ENCODE measurements at regions not wholly inside any gene's neighbourhood (a gene's known extent, or its start where the extent isn't known, plus 50 kb on each side); places are given as distances from the start of the nearest gene placed in this dataset.
A peak's percentile ranks its signal among the peaks of the same experiment; 100 is the strongest.
"Not testable (repeated sequence)": the region's sequence is repeated elsewhere in the genome, so short reads cannot be mapped to it uniquely, and the experiment has no call there.

DNA sequence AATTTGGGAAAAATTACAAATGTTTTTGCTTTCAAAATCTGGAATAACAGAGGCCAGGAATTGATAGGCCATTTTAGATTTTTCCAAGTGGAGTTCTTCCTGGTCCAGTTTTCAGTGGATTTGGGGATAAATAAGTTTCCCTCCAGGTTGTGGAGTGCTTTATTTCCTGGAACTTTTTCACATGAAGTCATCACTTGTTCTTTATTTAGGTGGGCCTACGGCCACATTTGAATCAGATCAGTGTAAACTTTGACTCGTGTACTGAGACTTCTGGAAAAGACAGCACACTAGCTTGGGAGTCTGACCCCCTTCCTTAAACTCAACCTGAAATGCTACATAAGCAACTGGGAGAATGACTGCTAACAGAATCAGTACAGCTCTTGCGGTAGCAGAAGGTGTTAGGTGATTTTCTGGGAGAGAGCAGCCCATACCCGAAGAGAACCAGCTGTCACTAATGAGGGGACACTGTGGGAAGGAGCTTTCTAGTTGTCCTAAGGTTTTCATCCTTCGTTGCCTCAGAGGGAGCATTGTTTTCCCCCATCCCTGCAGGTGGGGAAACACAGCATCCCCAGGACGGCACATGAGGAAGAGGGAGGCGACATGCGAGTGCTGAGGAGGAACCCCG, 235.2 kb upstream of the FAT1 start:
- H3K9ac ChIP-seq = no peak overlapping the region
- no peak for TF ChIP-seq Cebpa-rat (IDR thresholded peaks at IDR 0.05)
- H3K4me3 ChIP-seq = no peak overlapping the region
- H3K27ac ChIP-seq = no peak overlapping the region
- H3K4me2 ChIP-seq = no peak overlapping the region
- H4K20me1 ChIP-seq = no peaks in the 10 kb centered on the region
- no peaks in the 10 kb centered on the region for H3K4me1 ChIP-seq
- no peaks in the 10 kb centered on the region for H3K36me3 ChIP-seq
- no peaks in the 10 kb centered on the region for H3K27me3 ChIP-seq
- H3K9me3 ChIP-seq = 0 out of 2 replicates have a peak, but pooled peaks cover 4% of the 10 kb centered on the region

DNA sequence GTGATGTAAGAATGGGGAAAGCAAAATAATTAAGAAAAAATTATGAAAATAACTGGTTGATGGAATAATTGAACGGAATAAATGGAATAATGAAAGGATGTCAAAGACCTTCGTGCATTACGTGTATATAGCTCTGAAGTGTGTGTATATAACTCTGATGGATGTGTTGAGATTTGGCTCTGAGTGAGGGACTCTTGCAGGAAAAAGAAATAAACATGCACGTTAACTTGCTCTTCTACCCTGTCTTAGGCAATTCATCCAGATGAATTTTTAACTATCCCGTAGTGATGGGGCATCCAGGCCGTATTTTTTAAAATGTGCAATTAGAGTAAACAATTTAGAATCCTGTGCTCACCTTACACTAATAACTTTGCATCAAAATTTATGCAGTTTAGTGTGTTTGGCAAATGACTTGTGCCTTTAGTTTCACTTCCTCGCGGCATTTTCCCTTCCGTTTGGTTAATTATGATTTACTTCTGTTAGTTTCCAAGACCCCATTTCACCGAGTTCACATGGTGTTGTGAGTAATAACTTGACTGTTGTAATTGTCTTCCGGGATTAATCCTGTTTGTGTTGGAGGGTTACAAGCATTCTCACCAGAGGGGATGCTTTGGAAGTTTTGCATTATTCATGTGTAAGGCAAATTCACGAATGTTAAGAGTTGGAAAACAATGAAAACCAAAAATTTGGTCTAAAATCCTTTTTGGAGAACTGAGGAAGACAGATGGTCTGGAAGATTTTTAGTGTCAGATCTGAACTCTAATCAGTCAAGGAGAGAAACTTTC, 256.5 kb upstream of the FAT1 start:
- Histone ChIP-seq H3K4me3 (no peak overlapping the region), H3K36me3 (no peaks in the 10 kb centered on the region), H3K27me3 (no peaks in the 10 kb centered on the region), H3K9ac (no peak overlapping the region), H3K4me1 (no peaks in the 10 kb centered on the region), H4K20me1 (no peaks in the 10 kb centered on the region), H3K9me3 (no peaks in the 10 kb centered on the region), H3K4me2 (no peak overlapping the region), H3K27ac (no peak overlapping the region)
- TF ChIP-seq Cebpa-rat (IDR thresholded peaks at IDR 0.05) = no peak

DNA sequence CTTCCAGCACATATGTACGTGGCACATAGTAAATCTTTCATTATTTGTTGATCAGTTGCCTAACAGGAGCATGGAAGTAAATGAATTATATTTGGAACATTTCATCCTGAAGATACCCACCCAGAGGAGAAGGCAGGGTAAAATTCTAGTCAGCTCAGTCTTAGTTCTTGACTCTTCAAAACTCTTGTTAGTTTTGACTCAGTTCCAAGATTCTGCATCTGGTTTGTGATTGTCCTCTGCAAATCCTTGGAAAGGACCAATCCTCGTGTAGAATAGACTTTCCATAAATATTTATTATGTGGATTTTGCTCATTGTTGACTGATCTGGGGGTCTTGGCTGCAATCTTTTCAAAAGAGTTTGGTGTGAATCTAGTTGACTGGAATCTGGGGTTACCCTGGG, 257.5 kb upstream of the FAT1 start:
- no peak overlapping the region for H3K9ac ChIP-seq
- H3K27me3 ChIP-seq = no peaks in the 10 kb centered on the region
- no peak overlapping the region for H3K4me3 ChIP-seq
- no peaks in the 10 kb centered on the region for H3K36me3 ChIP-seq
- no peaks in the 10 kb centered on the region for H3K4me1 ChIP-seq
- TF ChIP-seq Cebpa-rat (IDR thresholded peaks at IDR 0.05) = no peak
- H4K20me1 ChIP-seq = no peaks in the 10 kb centered on the region
- H3K27ac ChIP-seq = no peak overlapping the region
- peaks cover 2% of the 10 kb centered on the region; the same call in 1 of the 2 replicates for H3K9me3 ChIP-seq
- H3K4me2 ChIP-seq = no peak overlapping the region

DNA sequence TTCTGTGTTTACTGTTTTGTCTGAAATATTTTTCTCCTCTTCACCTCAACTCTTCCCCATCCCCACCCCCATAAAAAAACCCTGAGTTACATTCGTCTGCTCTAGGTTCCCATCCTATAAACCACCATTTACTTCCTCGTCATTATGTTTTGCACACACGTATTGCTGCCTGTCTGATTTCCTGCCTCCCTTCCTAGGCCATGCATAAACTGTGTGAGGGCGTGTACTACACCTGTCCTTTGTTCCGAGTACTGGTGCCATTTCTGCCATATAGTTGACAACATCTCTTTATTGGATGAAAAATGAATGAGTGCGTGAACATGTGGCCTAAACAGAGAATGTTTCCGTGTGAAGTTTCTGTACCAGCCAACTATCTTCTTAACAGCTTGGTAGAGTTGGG, 258.5 kb upstream of the FAT1 start:
- Histone ChIP-seq H3K4me1 (no peaks in the 10 kb centered on the region), H4K20me1 (no peaks in the 10 kb centered on the region), H3K9ac (no peak overlapping the region), H3K27ac (no peak overlapping the region), H3K9me3 (peaks cover 12% of the 10 kb centered on the region), H3K4me3 (no peak overlapping the region), H3K36me3 (no peaks in the 10 kb centered on the region), H3K27me3 (no peaks in the 10 kb centered on the region), H3K4me2 (no peak overlapping the region)
- TF ChIP-seq Cebpa-rat (IDR thresholded peaks at IDR 0.05) = no peak

DNA sequence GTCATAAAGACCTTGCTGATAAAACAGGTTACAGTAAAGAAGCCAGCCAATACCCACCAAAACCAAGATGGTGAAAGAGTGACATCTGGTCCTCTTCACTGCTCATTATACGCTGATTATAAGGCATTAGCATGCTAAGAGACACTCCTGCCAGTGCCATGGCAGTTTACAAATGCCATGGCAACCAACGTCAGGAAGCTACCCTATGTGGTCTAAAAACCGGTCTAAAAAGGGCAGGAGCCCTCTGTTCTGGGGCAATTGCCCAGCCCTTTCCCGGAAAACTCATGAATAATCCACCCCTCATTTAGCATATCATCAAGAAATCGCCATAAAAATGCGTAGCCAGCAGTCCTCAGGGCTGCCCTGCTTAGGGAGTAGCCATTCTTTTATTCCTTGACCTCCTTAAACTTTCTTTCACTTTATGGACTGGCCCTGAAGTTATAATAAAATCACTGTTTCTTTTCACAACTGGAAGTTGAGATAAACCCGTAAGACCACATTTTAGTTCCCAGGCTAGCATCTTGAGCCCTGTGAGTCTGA, 260.5 kb upstream of the FAT1 start:
- no peaks in the 10 kb centered on the region for H3K27me3 ChIP-seq
- no peak overlapping the region for H3K4me2 ChIP-seq
- H3K4me3 ChIP-seq = no peak overlapping the region
- no peaks in the 10 kb centered on the region for H3K36me3 ChIP-seq
- no peak overlapping the region for H3K27ac ChIP-seq
- no peak overlapping the region for H3K9ac ChIP-seq
- no peaks in the 10 kb centered on the region for H4K20me1 ChIP-seq
- no peaks in the 10 kb centered on the region for H3K4me1 ChIP-seq
- no peak for TF ChIP-seq Cebpa-rat (IDR thresholded peaks at IDR 0.05)
- H3K9me3 ChIP-seq = peaks cover 21% of the 10 kb centered on the region

DNA sequence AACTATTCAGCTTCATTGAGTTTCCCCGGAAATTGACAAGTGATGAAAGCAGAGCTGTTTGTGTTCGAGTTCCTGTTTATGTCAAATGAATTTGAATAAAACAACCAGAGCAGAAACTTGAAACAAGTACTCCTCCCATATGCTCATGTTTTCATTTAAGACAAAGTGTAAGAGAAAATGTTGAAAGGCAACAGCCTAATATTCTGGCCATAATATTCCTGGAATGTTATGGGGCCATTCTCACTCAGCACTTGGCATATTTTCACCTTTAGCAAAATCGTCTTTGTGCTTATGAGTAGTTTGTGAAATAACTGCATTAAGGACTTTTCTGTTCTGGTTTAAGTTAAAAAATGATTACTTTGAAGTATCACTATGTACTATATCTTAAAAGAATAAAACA, 276.0 kb upstream of the FAT1 start:
- Histone ChIP-seq H3K4me3 (no peak overlapping the region), H4K20me1 (no peaks in the 10 kb centered on the region), H3K27ac (no peak overlapping the region), H3K9ac (no peak overlapping the region), H3K36me3 (no peaks in the 10 kb centered on the region), H3K9me3 (no peaks in the 10 kb centered on the region), H3K27me3 (no peaks in the 10 kb centered on the region), H3K4me1 (peaks cover 12% of the 10 kb centered on the region; the same call in 1 of the 2 replicates), H3K4me2 (peak overlapping the region; percentile 1; the same call in 1 of the 2 replicates)
- no peak for TF ChIP-seq Cebpa-rat (IDR thresholded peaks at IDR 0.05)

DNA sequence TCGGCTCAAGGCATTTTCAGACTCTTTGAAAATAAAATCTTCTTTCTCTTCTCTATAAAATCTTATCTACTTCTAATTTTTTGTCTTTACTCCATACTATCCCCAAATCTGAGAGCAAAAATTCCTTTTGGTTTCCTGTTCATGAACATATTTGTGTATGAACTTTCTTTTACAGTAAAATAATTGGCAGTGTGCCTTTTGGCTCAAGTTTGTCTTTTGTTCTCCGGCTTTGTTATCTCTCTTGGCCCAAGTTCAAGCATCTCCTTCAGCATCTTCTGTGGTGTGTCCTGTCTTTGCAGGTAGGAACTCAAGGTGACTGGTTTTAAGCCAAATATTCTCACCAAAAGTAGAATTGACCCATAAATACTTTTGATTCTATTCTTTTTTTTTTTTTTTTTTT, 276.6 kb upstream of the FAT1 start:
- Histone ChIP-seq H3K36me3 (no peaks in the 10 kb centered on the region), H3K4me2 (no peak overlapping the region), H3K4me1 (peaks cover 12% of the 10 kb centered on the region; the same call in 1 of the 2 replicates), H3K27me3 (no peaks in the 10 kb centered on the region), H3K27ac (no peak overlapping the region), H3K9ac (no peak overlapping the region), H4K20me1 (no peaks in the 10 kb centered on the region), H3K9me3 (no peaks in the 10 kb centered on the region), H3K4me3 (no peak overlapping the region)
- no peak for TF ChIP-seq Cebpa-rat (IDR thresholded peaks at IDR 0.05)

DNA sequence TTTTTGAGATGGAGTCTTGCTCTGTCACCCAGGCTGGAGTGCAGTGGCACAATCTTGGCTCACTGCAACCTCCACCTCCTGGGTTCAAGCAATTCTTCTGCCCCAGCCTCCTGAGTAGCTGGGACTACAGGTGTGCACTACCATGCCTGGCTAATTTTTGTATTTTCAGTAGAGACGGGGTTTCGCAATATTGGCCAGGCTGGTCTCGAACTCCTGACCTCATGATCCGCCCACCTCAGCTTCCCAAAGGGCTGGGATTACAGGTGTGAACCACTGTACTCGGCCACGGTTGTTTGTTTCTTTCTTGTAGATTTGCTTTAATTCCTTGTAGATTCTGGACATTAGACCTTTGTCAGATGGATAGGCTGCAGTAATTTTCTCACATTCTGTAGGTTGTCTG, 278.5 kb upstream of the FAT1 start:
- not testable (repeated sequence) for H3K27me3 ChIP-seq, H3K4me2 ChIP-seq, H3K4me3 ChIP-seq, H4K20me1 ChIP-seq, H3K9me3 ChIP-seq, H3K9ac ChIP-seq, H3K36me3 ChIP-seq, H3K27ac ChIP-seq
- H3K4me1 ChIP-seq = peaks cover 12% of the 10 kb centered on the region; the same call in 1 of the 2 replicates
- TF ChIP-seq Cebpa-rat (IDR thresholded peaks at IDR 0.05) = peak; percentile 43; the same call in 1 of the 2 replicates

DNA sequence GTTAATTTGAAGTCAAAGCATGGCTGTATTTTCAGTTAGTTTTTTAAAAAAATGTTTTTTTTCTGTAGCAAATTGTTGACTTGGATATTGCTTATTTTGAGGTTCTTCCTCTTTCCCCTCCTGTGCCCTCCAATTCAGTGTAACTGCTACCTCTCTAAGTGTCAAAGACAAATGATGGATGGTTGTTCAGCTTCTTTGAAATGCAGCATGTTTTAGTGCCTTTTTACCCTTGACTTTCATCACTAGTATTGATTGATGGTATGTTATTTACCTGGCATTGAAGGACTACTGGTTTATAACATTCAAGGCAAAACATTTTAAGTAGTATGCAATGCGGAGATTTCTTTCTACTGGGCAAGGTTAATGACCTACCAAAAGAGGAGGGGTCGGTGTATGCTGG, 281.0 kb upstream of the FAT1 start:
- no peak overlapping the region for H3K4me2 ChIP-seq
- no peak overlapping the region for H3K9ac ChIP-seq
- H4K20me1 ChIP-seq = no peaks in the 10 kb centered on the region
- no peak overlapping the region for H3K27ac ChIP-seq
- no peaks in the 10 kb centered on the region for H3K9me3 ChIP-seq
- H3K36me3 ChIP-seq = no peaks in the 10 kb centered on the region
- no peak for TF ChIP-seq Cebpa-rat (IDR thresholded peaks at IDR 0.05)
- H3K4me3 ChIP-seq = no peak overlapping the region
- H3K27me3 ChIP-seq = no peaks in the 10 kb centered on the region
- H3K4me1 ChIP-seq = peaks cover 3% of the 10 kb centered on the region; the same call in 1 of the 2 replicates

DNA sequence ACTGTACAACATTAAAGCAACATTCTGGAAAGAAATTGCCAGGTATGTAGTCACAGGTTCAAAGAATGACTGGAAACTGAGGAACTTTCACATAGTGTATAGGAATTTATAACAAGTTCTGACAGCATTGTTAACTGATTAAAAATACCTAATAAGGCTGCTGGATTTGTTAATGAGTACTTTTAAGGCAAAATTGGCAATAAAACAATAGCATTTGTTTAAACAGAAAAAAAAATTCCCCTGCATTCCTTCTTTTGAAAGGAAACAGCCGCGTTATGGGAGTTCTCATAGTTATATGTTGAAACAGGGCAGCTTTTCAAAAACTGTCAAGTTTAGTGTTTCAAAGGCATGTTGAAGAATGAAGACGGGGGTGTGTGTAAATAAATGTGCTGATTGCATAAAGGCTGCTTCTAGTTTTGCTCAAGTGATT, 282.5 kb upstream of the FAT1 start:
- Histone ChIP-seq H3K27ac (no peak overlapping the region), H3K9ac (no peak overlapping the region), H3K27me3 (no peaks in the 10 kb centered on the region), H4K20me1 (no peaks in the 10 kb centered on the region), H3K9me3 (no peaks in the 10 kb centered on the region), H3K4me3 (no peak overlapping the region), H3K4me1 (peaks cover 6% of the 10 kb centered on the region; the same call in 1 of the 2 replicates), H3K4me2 (no peak overlapping the region), H3K36me3 (no peaks in the 10 kb centered on the region)
- TF ChIP-seq Cebpa-rat (IDR thresholded peaks at IDR 0.05) = no peak
